Upper lobe of left lung (tissue), 6 donors: ENCODE measurements at regions not wholly inside any gene's neighbourhood (a gene's known extent, or its start where the extent isn't known, plus 50 kb on each side); places are given as distances from the start of the nearest gene placed in this dataset.

Experiments used
- ATAC-seq, 2 donors: fragments of 200-7000 bp; cut with Tn5 transposase; one replicate each; pipeline ENCODE4 v1.9.1; 2022; ENCODE audit warnings: mild to moderate bottlenecking in 2 of 2, moderate library complexity in 2 of 2; ENCODE audit not compliant: low FRiP score in 2 of 2
- DNase-seq, 2 donors: peaks; one replicate each; pipeline ENCODE4 v3.0.0-alpha.2; 2019 to 2020
- H3K27ac ChIP-seq, 4 donors: fragments of 200-600 bp; sonication (generic); one replicate each; pipeline ENCODE4 v1.5.1; 2016 to 2019
- H3K27me3 ChIP-seq, 4 donors: fragments of 200-600 bp; sonication (generic); one replicate each; pipeline ENCODE4 v1.5.1; 2017 to 2019
- H3K36me3 ChIP-seq, 4 donors: fragments of 200-600 bp; sonication (generic); one replicate each; pipeline ENCODE4 v1.5.1; 2016 to 2019
- H3K4me1 ChIP-seq, 4 donors: fragments of 200-600 bp; sonication (generic); one replicate each; pipeline ENCODE4 v1.5.1; 2018 to 2019
- H3K4me3 ChIP-seq, 4 donors: fragments of 200-600 bp; sonication (generic); one replicate each; pipeline ENCODE4 v1.5.1; 2017 to 2019; ENCODE audit warnings: mild to moderate bottlenecking in 2 of 4, moderate library complexity in 1 of 4
- H3K9me3 ChIP-seq, 4 donors: fragments of 200-600 bp; sonication (generic); one replicate each; pipeline ENCODE4 v1.5.1; 2018 to 2019
- EP300 ChIP-seq, 4 donors: sonication (generic); formaldehyde crosslinking; IDR thresholded peaks; one replicate each; pipeline ENCODE4 v1.5.1; 2017; ENCODE audit warnings: antibody characterized with exemption in 4 of 4, control low read depth in 2 of 4
- POLR2A ChIP-seq, 4 donors: fragments of 450-650 bp; IDR thresholded peaks; one replicate each; pipeline ENCODE4 v1.5.1; 2016 to 2017; ENCODE audit warnings: antibody characterized with exemption in 4 of 4, mild to moderate bottlenecking in 2 of 4
- POLR2AphosphoS5 ChIP-seq, 2 donors: sonication (generic); formaldehyde crosslinking; IDR thresholded peaks; one replicate each; pipeline ENCODE4 v1.5.1; 2017; ENCODE audit warnings: antibody characterized with exemption in 2 of 2
- WGBS, 2 donors: methylation state at CpG; one replicate each; pipeline ENCODE4 v1.1.5; 2017 to 2018; 5-methylcytosine and 5-hydroxymethylcytosine counted together
- TF ChIP-seq, protein P1 (sequence below), 6 experiments: fragments of 450-650 bp in 4 of 6; fragments of 200-600 bp in 2 of 6; sonication (generic) in 2 of 6; IDR thresholded peaks; one replicate each; pipeline ENCODE4 v1.5.1; 2016 to 2019; ENCODE audit warnings: antibody characterized with exemption in 6 of 6
- donor health status: DM: no; HTN: no; CAD: no; lungs with moderate emphysema.
- donor health status: DM: no; HTN: yes; CAD: no; lungs with severe emphysema.

DNA sequence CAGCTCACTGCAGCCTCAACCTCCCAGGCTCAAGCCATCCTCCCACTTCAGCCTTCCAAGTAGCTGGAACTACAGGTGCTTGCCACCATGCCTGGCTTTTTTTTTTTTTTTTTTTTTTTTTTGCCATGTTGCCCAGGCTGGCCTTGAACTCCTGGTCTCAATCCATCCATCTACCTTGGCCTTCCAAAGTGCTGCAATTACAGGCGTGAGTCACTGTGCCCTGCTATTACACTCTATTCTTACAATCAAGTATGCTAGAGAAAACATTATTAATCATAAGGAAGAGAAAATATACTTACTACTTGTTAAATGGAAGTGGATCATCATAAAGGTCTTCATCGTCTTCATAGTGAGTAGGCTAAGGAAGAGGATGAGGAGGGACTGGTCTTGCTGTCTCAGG is 93.3 kb upstream of the DOCK9 start:
- Histone ChIP-seq H3K27me3 (no peaks in the 10 kb centered on the region), H3K27ac (no peak overlapping the region), H3K9me3 (peaks cover 0 to 6% (median 2%) of the 10 kb centered on the region in 4 donors), H3K4me1 (peaks cover 0 to 25% (median 13%) of the 10 kb centered on the region in 4 donors), H3K36me3 (peaks cover 0 to 7% (median 0%) of the 10 kb centered on the region in 4 donors), H3K4me3 (no peak overlapping the region)
- ATAC-seq (no peak), DNase-seq (no peak)
- 95 to 100% methylated on average over 2 of the region's 2 CpGs for WGBS, 2 donors
- TF ChIP-seq EP300 (IDR thresholded peaks at IDR 0.05) = no peak
- TF ChIP-seq, protein P1, sequence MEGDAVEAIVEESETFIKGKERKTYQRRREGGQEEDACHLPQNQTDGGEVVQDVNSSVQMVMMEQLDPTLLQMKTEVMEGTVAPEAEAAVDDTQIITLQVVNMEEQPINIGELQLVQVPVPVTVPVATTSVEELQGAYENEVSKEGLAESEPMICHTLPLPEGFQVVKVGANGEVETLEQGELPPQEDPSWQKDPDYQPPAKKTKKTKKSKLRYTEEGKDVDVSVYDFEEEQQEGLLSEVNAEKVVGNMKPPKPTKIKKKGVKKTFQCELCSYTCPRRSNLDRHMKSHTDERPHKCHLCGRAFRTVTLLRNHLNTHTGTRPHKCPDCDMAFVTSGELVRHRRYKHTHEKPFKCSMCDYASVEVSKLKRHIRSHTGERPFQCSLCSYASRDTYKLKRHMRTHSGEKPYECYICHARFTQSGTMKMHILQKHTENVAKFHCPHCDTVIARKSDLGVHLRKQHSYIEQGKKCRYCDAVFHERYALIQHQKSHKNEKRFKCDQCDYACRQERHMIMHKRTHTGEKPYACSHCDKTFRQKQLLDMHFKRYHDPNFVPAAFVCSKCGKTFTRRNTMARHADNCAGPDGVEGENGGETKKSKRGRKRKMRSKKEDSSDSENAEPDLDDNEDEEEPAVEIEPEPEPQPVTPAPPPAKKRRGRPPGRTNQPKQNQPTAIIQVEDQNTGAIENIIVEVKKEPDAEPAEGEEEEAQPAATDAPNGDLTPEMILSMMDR (IDR thresholded peaks at IDR 0.05) = no peak
- no peak for TF ChIP-seq POLR2A (IDR thresholded peaks at IDR 0.05)

DNA sequence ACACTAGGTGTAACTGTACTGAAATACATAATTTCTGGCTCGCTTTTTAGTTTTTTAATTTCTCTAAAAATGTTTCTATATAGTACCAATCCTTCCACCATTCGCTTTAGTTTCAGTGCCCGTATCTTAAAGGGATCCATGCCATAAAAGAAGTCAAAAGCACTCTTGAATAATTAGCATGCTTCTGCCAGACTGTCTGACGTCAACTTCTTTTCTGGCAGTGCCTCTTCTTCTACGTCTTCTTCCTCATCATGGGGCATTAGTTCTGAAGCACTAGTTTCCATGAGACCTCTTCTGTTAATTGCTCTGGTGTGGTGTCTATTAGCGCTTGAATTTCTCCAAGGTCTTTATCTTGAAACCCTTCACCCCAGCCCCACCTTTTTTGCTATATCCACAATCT is 93.8 kb upstream of the DOCK9 start:
- ATAC-seq (no peak), DNase-seq (no peak)
- Histone ChIP-seq H3K36me3 (peaks cover 0 to 7% (median 0%) of the 10 kb centered on the region in 4 donors), H3K4me1 (peaks cover 3 to 23% (median 11%) of the 10 kb centered on the region in 4 donors), H3K4me3 (no peak overlapping the region), H3K27ac (no peak overlapping the region), H3K27me3 (no peaks in the 10 kb centered on the region), H3K9me3 (peaks cover 0 to 6% (median 2%) of the 10 kb centered on the region in 4 donors)
- 80 to 83% methylated on average over 6 of the region's 6 CpGs for WGBS, 2 donors
- TF ChIP-seq, protein P1 (IDR thresholded peaks at IDR 0.05) = no peak
- no peak for TF ChIP-seq EP300 (IDR thresholded peaks at IDR 0.05)
- no peak for TF ChIP-seq POLR2A (IDR thresholded peaks at IDR 0.05)
- no peak for TF ChIP-seq POLR2AphosphoS5 (IDR thresholded peaks at IDR 0.05)

DNA sequence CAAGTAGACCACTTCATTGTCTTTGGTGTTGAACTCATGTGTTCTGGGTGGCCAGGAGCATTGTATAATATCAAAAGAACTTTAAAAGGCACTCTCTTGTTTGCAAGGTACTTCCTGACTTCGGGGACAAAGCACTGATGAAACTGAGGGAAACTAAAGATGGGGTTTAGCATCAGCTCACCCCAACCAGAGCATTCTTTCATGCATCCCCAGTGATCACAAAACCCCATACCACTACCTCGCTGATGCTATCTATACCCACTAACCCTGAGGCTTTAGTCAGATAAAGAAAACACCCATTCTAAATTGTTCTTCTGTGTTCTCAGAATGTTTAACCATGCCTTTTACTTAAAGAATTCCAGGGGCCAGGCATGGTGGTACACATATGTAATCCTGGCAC is 94.5 kb upstream of the DOCK9 start:
- TF ChIP-seq POLR2A (IDR thresholded peaks at IDR 0.05) = no peak
- no peak for TF ChIP-seq POLR2AphosphoS5 (IDR thresholded peaks at IDR 0.05)
- TF ChIP-seq, protein P1 (IDR thresholded peaks at IDR 0.05) = no peak
- no peak for TF ChIP-seq EP300 (IDR thresholded peaks at IDR 0.05)
- H3K4me3 ChIP-seq = no peak overlapping the region
- no peaks in the 10 kb centered on the region for H3K27me3 ChIP-seq
- DNase-seq (no peak), ATAC-seq (no peak)
- WGBS, 2 donors = 81 to 89% methylated on average over 2 of the region's 2 CpGs
- no peak overlapping the region for H3K27ac ChIP-seq
- H3K36me3 ChIP-seq = peaks cover 0 to 7% (median 0%) of the 10 kb centered on the region in 4 donors
- H3K4me1 ChIP-seq = peaks cover 3 to 18% (median 7%) of the 10 kb centered on the region in 4 donors
- H3K9me3 ChIP-seq = peaks cover 0 to 6% (median 2%) of the 10 kb centered on the region in 4 donors

DNA sequence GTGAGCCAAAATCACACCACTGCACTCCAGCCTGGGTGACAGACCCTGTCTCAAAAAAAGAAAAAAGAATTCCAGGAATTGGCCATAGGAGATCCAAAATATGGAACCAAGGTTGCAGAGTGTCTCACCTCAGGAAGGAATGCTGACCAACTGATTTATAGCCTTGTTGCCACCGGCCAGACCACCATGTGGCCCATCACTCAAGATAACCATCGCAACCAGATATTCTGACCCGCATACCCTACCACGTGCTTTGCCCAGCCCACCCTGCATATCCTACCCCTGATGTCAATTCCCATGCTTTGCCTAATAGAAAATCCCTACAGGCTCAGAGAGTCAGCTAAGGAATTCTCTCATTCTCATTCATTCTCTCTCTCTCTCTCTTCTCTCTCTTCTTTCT is 95.1 kb upstream of the DOCK9 start:
- H3K27me3 ChIP-seq = no peaks in the 10 kb centered on the region
- H3K36me3 ChIP-seq = peaks cover 0 to 7% (median 0%) of the 10 kb centered on the region in 4 donors
- H3K27ac ChIP-seq = no peak overlapping the region
- peaks cover 3 to 14% (median 5%) of the 10 kb centered on the region in 4 donors for H3K4me1 ChIP-seq
- WGBS, 2 donors = 82 to 85% methylated on average over 4 of the region's 4 CpGs
- peaks cover 0 to 6% (median 2%) of the 10 kb centered on the region in 4 donors for H3K9me3 ChIP-seq
- H3K4me3 ChIP-seq = no peak overlapping the region
- ATAC-seq (peak in 1 of 2 donors; percentile 37), DNase-seq (no peak)
- TF ChIP-seq POLR2A (IDR thresholded peaks at IDR 0.05) = no peak
- TF ChIP-seq POLR2AphosphoS5 (IDR thresholded peaks at IDR 0.05) = no peak
- TF ChIP-seq EP300 (IDR thresholded peaks at IDR 0.05) = no peak
- TF ChIP-seq, protein P1 (IDR thresholded peaks at IDR 0.05) = no peak

DNA sequence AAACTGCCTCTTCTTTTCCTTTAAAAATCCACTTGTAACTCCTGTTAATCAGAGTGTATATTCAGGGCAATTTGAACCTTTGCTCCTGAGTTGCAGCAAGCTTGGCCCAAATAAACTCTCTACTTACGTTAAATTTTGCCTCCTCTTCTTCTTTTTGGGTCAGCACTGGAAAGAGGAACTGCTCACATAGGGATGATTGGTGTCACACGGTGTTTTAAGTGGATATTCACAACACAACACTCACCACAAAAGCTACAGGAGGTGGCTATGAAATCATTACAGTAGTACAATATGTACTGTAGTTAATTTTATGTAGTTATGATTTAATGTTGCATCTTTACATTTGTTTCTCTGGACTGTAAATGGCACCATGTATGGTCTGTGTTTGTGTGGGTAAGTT is 96.8 kb upstream of the DOCK9 start:
- Histone ChIP-seq H3K36me3 (peaks cover 0 to 7% (median 0%) of the 10 kb centered on the region in 4 donors), H3K4me3 (no peak overlapping the region), H3K27me3 (no peaks in the 10 kb centered on the region), H3K9me3 (peaks cover 0 to 6% (median 2%) of the 10 kb centered on the region in 4 donors), H3K27ac (no peak overlapping the region), H3K4me1 (peaks cover 3 to 14% (median 5%) of the 10 kb centered on the region in 4 donors)
- ATAC-seq (no peak), DNase-seq (no peak)
- WGBS, 2 donors = 71 to 85% methylated on average over 2 of the region's 2 CpGs
- TF ChIP-seq, protein P1 (IDR thresholded peaks at IDR 0.05) = no peak
- TF ChIP-seq EP300 (IDR thresholded peaks at IDR 0.05) (no peak), POLR2AphosphoS5 (IDR thresholded peaks at IDR 0.05) (no peak), POLR2A (IDR thresholded peaks at IDR 0.05) (no peak)
